Liver (tissue), 7 donors: ENCODE measurements at regions not wholly inside any gene's neighbourhood (a gene's known extent, or its start where the extent isn't known, plus 50 kb on each side); places are given as distances from the start of the nearest gene placed in this dataset.
"Not testable (repeated sequence)": the region's sequence is repeated elsewhere in the genome, so short reads cannot be mapped to it uniquely, and the experiment has no call there.

ENCODE experiments used
- DNase-seq: peaks from one replicate; pipeline ENCODE4 v3.0.0-alpha.2; 2017; ENCODE audit warnings: low spot score
- H3K27ac ChIP-seq, 2 donors: one replicate each; pipeline ENCODE4 v1.7.0; 2013; ENCODE audit warnings: inconsistent platforms in 2 of 2, low read length in 2 of 2, control low read depth in 1 of 2, low read depth in 1 of 2, mild to moderate bottlenecking in 1 of 2
- H3K27me3 ChIP-seq, 4 donors: one replicate each; pipeline versions ENCODE4 v1.6.1 to v1.7.0; 2013; ENCODE audit warnings: low read length in 3 of 4, inconsistent platforms in 1 of 4, mild to moderate bottlenecking in 1 of 4, moderate library complexity in 1 of 4; ENCODE audit not compliant: control insufficient read depth in 4 of 4, insufficient read depth in 4 of 4
- H3K36me3 ChIP-seq, 4 donors: one replicate each; pipeline versions ENCODE4 v1.6.1 to v1.7.0; 2013; ENCODE audit warnings: low read length in 3 of 4, mild to moderate bottlenecking in 3 of 4, low read depth in 1 of 4, moderate library complexity in 1 of 4; ENCODE audit not compliant: control insufficient read depth in 4 of 4, insufficient read depth in 3 of 4
- H3K4me1 ChIP-seq, 4 donors: one replicate each; pipeline versions ENCODE4 v1.6.1 to v1.7.0; 2013; ENCODE audit warnings: low read length in 3 of 4, mild to moderate bottlenecking in 3 of 4, moderate library complexity in 1 of 4; ENCODE audit not compliant: control insufficient read depth in 4 of 4, insufficient read depth in 4 of 4
- H3K4me3 ChIP-seq, 3 donors: one replicate each; pipeline versions ENCODE4 v1.6.1 to v1.7.0; 2013; ENCODE audit warnings: low read length in 3 of 3, control low read depth in 1 of 3, low read depth in 1 of 3, mild to moderate bottlenecking in 1 of 3
- H3K9ac ChIP-seq, 2 donors: one replicate each; pipeline ENCODE4 v1.7.0; 2013; ENCODE audit warnings: low read length in 2 of 2, mild to moderate bottlenecking in 2 of 2, moderate library complexity in 2 of 2, control low read depth in 1 of 2, low read depth in 1 of 2
- H3K9me3 ChIP-seq, 4 donors: one replicate each; pipeline versions ENCODE4 v1.6.1 to v1.7.0; 2013; ENCODE audit warnings: low read length in 3 of 4; ENCODE audit not compliant: control insufficient read depth in 4 of 4
- ATF3 ChIP-seq: IDR thresholded peaks from 2 replicates; pipeline ENCODE4 v1.6.1; 2016; ENCODE audit warnings: antibody characterized with exemption
- EGR1 ChIP-seq, 2 donors: IDR thresholded peaks; 2 replicates each; pipeline ENCODE4 v1.6.1; 2016 to 2018; ENCODE audit warnings: antibody characterized with exemption in 2 of 2, low read depth in 2 of 2
- FOXA2 ChIP-seq: IDR thresholded peaks from 2 replicates; pipeline ENCODE4 v1.6.1; 2016; ENCODE audit warnings: antibody characterized with exemption
- HNF4A ChIP-seq, 2 donors: conservative IDR thresholded peaks; 2 replicates each; pipeline ENCODE4 v1.6.1; 2016; ENCODE audit warnings: antibody characterized with exemption in 2 of 2, mild to moderate bottlenecking in 2 of 2
- HNF4G ChIP-seq: IDR thresholded peaks from 2 replicates; pipeline ENCODE4 v1.6.1; 2016; ENCODE audit warnings: antibody characterized with exemption
- JUND ChIP-seq, 2 donors: IDR thresholded peaks; 2 replicates each; pipeline ENCODE4 v1.6.1; 2016; ENCODE audit warnings: antibody characterized with exemption in 2 of 2
- MAX ChIP-seq: IDR thresholded peaks from 2 replicates; pipeline ENCODE4 v1.6.1; 2016; ENCODE audit warnings: antibody characterized with exemption
- NR2F2 ChIP-seq: IDR thresholded peaks from 2 replicates; pipeline ENCODE4 v1.6.1; 2016; ENCODE audit warnings: antibody characterized with exemption
- WGBS: extraction: QIAGEN DNeasy Blood & Tissue Kit; methylation state at CpG from one replicate; pipeline ENCODE4 v1.1.7; 2013; 5-methylcytosine and 5-hydroxymethylcytosine counted together
- TF ChIP-seq, protein P1 (sequence below): IDR thresholded peaks from 2 replicates; pipeline ENCODE4 v1.6.1; 2016; ENCODE audit warnings: antibody characterized with exemption
- TF ChIP-seq, protein P2 (sequence below): IDR thresholded peaks from 2 replicates; pipeline ENCODE4 v1.6.1; 2016; ENCODE audit warnings: antibody characterized with exemption, mild to moderate bottlenecking
- donor health status: healthy.
- donor health status: healthy.
- donor health status: healthy.
- donor health status: healthy.

DNA sequence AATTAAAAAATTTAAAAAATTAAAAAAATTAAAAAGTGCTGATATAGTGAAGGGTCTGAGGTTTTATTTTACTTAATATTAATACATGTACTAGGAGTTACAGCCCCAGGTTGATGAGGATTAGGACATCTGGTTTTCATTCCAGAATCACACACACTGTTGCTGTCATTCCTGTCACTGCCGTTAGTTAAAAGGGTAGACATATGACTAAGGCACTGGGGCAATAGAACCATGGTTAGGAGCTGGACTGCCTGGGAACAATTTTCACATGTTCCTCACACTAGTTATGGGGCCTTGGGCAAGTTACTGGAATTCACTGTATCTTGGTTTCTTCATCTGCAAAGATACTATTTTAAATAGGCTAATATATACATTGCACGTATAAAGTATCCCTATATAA is 191.8 kb upstream of the DPYD start (continued):
- TF ChIP-seq ATF3 = no peak
- TF ChIP-seq, protein P1, sequence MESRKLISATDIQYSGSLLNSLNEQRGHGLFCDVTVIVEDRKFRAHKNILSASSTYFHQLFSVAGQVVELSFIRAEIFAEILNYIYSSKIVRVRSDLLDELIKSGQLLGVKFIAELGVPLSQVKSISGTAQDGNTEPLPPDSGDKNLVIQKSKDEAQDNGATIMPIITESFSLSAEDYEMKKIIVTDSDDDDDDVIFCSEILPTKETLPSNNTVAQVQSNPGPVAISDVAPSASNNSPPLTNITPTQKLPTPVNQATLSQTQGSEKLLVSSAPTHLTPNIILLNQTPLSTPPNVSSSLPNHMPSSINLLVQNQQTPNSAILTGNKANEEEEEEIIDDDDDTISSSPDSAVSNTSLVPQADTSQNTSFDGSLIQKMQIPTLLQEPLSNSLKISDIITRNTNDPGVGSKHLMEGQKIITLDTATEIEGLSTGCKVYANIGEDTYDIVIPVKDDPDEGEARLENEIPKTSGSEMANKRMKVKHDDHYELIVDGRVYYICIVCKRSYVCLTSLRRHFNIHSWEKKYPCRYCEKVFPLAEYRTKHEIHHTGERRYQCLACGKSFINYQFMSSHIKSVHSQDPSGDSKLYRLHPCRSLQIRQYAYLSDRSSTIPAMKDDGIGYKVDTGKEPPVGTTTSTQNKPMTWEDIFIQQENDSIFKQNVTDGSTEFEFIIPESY = no peak
- TF ChIP-seq HNF4A (conservative IDR thresholded peaks at IDR 0.05) = no peak
- no peak for TF ChIP-seq HNF4G
- TF ChIP-seq EGR1 (IDR thresholded peaks at IDR 0.05; ENCODE audit: low read depth in 2 of 2) = no peak

DNA sequence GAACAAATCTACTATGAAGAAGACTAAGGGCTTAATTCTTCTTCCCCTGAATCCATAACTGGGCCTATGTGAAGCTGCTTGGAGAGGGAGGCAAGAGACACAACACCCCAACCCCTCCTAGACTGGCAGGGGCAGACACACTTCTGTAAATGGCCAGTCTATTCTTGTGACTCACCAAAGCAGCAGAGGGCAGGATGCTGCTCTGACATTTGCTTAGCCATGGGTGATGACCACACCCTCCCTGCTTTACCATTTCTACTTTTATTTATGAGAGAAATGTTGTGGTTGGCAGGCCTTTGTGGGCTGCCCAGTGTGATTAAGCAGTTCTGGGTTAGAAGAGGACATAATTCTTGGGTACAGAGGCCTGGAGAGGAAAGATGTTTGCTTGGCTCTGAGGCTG is 189.8 kb upstream of the DPYD start:
- no peaks in the 10 kb centered on the region for H3K27me3 ChIP-seq
- no peaks in the 10 kb centered on the region for H3K4me1 ChIP-seq
- no peak overlapping the region for H3K9ac ChIP-seq
- H3K9me3 ChIP-seq = peaks cover 3 to 17% (median 6%) of the 10 kb centered on the region in 4 donors
- H3K27ac ChIP-seq = no peak overlapping the region
- no peak for DNase-seq
- no peak for TF ChIP-seq JUND (IDR thresholded peaks at IDR 0.05)
- TF ChIP-seq NR2F2 = no peak
- TF ChIP-seq, protein P2, sequence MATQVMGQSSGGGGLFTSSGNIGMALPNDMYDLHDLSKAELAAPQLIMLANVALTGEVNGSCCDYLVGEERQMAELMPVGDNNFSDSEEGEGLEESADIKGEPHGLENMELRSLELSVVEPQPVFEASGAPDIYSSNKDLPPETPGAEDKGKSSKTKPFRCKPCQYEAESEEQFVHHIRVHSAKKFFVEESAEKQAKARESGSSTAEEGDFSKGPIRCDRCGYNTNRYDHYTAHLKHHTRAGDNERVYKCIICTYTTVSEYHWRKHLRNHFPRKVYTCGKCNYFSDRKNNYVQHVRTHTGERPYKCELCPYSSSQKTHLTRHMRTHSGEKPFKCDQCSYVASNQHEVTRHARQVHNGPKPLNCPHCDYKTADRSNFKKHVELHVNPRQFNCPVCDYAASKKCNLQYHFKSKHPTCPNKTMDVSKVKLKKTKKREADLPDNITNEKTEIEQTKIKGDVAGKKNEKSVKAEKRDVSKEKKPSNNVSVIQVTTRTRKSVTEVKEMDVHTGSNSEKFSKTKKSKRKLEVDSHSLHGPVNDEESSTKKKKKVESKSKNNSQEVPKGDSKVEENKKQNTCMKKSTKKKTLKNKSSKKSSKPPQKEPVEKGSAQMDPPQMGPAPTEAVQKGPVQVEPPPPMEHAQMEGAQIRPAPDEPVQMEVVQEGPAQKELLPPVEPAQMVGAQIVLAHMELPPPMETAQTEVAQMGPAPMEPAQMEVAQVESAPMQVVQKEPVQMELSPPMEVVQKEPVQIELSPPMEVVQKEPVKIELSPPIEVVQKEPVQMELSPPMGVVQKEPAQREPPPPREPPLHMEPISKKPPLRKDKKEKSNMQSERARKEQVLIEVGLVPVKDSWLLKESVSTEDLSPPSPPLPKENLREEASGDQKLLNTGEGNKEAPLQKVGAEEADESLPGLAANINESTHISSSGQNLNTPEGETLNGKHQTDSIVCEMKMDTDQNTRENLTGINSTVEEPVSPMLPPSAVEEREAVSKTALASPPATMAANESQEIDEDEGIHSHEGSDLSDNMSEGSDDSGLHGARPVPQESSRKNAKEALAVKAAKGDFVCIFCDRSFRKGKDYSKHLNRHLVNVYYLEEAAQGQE = no peak
- H3K36me3 ChIP-seq = no peaks in the 10 kb centered on the region
- no peak overlapping the region for H3K4me3 ChIP-seq

- H3K9ac ChIP-seq, DNase-seq, H3K36me3 ChIP-seq, H3K27me3 ChIP-seq, H3K4me3 ChIP-seq, H3K27ac ChIP-seq: not testable (repeated sequence)
- 85% methylated on average over 1 of the region's 1 CpG for WGBS
- Histone ChIP-seq H3K9me3 (peaks cover 3 to 17% (median 6%) of the 10 kb centered on the region in 4 donors), H3K4me1 (peaks cover 2 to 13% (median 10%) of the 10 kb centered on the region in 4 donors)
Observed at GRCh38 chr1:98108378-98108777, 187.5 kb upstream of the DPYD start.

GRCh38 chr1:98107256-98107655 is 186.4 kb upstream of the DPYD start:
- Histone ChIP-seq H3K9ac (no peak overlapping the region), H3K36me3 (no peaks in the 10 kb centered on the region), H3K27me3 (peaks cover 0 to 4% (median 0%) of the 10 kb centered on the region in 4 donors), H3K4me1 (peaks cover 2 to 13% (median 10%) of the 10 kb centered on the region in 4 donors), H3K27ac (no peak overlapping the region), H3K4me3 (no peak overlapping the region), H3K9me3 (peaks cover 3 to 17% (median 6%) of the 10 kb centered on the region in 4 donors)
- no peak for DNase-seq
- WGBS = 84% methylated on average over 1 of the region's 1 CpG
- TF ChIP-seq MAX (no peak), FOXA2 (no peak), HNF4A (conservative IDR thresholded peaks at IDR 0.05) (no peak)
- TF ChIP-seq, protein P2 = no peak
